ENCODE measurements at regions not wholly inside any gene's neighbourhood (a gene's known extent, or its start where the extent isn't known, plus 50 kb on each side); places are given as distances from the start of the nearest gene placed in this dataset.

DNA sequence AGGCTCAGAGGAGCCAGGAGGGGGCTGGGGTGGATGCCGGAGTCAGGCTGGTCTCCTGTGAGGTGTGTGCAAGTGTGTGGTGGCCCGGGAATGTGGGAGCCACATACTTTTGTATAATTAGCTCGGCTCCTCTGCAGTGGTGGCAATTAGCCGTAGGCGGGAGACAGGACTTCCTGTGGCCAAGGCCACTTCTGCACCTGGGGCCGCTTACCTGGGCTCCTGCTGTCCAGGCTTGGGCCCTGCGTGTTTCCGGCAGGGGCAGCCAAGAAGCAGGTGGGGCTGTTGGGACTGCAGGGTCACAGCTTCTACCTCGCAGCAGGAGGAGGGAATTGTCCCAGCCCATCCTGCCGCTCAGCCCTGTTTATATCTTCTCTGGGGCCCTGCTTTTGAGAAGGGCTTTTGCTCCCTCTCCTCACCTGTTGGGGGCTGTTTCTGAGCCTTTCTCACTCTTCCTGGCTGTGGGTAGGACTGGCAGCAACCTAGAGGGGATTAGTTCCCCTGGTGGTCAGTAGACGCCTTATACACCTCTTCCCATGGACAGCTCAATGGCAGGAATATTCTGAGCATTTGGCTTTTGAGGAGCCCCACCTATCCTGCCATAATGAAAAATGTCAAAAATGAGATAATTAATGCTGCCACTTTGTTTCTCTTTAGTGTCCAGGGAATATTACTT is 145.4 kb upstream of the PITX1 start:
- SMC1A ChIA-PET (ENCODE audit: uncharacterized antibody, unreplicated experiment), result no interaction called here
- Histone ChIP-seq H4K20me1 (ENCODE audit: control insufficient read depth, insufficient read depth) (no peaks in the 10 kb centered on the region), H3K27ac (ENCODE audit: control insufficient read depth, insufficient read depth) (no peak overlapping the region), H3K27me3 (replicated peaks in 1 of 2; ENCODE audit: control insufficient read depth in 2 of 2, insufficient read depth in 2 of 2, low read length in 1 of 2) (peaks cover 0 to 2% of the 10 kb centered on the region in 2 experiments; a peak in 2 of 4 replicates), H3K4me2 (ENCODE audit: control insufficient read depth, insufficient read depth) (no peak overlapping the region), H3K4me3 (no peak overlapping the region), H3K9me3 (replicated peaks; ENCODE audit: control insufficient read depth, insufficient read depth, low read length) (no peaks in the 10 kb centered on the region), H3K4me1 (ENCODE audit: control insufficient read depth, insufficient read depth, low read length) (no peaks in the 10 kb centered on the region), H2AFZ (ENCODE audit: control insufficient read depth, low read depth, low read length) (no peak overlapping the region), H3K36me3 (ENCODE audit: control insufficient read depth in 2 of 2, insufficient read depth in 2 of 2, low read length in 1 of 2) (no peaks in the 10 kb centered on the region), H3K9ac (ENCODE audit: control insufficient read depth, insufficient read depth, low read length) (no peak overlapping the region), H3K79me2 (ENCODE audit: control insufficient read depth, insufficient read depth, low read length) (no peaks in the 10 kb centered on the region)
- BruUV-seq (replicated peaks), result no TSS peak
- intact Hi-C loops (cut with micrococcal nuclease; ENCODE audit: unreplicated experiment) (no loop called here), in situ Hi-C loops (cut with MboI) (loop anchor here (25.0 kb wide), 1 partner anchor 442 kb away; the partner anchor contains the start of gene CAMLG)
- TF ChIP-seq ZZZ3 (IDR thresholded peaks at IDR 0.05; ENCODE audit: control insufficient read depth, insufficient read length, low read depth) (no peak), TCF7 (IDR thresholded peaks at IDR 0.05; ENCODE audit: borderline replicate concordance) (no peak)
- RAD21 ChIA-PET (ENCODE audit: unreplicated experiment), result no interaction called here
- 38% methylated on average over 11 of the region's 11 CpGs for WGBS (ENCODE audit: insufficient coverage, insufficient replicate concordance, low lambda C conversion rate, missing lambda C conversion rate)
- CTCF ChIA-PET, result interaction anchor here (1.0 kb wide), 1 partner anchor 13 kb away, joined by 3 read pairs; no protein-coding TSS in a partner anchor
- ATAC-seq (no peak), DNase-seq (ENCODE audit: low read depth, low spot score) (no peak), FAIRE-seq (no peak)
- POLR2A ChIA-PET, result no interaction called here

DNA sequence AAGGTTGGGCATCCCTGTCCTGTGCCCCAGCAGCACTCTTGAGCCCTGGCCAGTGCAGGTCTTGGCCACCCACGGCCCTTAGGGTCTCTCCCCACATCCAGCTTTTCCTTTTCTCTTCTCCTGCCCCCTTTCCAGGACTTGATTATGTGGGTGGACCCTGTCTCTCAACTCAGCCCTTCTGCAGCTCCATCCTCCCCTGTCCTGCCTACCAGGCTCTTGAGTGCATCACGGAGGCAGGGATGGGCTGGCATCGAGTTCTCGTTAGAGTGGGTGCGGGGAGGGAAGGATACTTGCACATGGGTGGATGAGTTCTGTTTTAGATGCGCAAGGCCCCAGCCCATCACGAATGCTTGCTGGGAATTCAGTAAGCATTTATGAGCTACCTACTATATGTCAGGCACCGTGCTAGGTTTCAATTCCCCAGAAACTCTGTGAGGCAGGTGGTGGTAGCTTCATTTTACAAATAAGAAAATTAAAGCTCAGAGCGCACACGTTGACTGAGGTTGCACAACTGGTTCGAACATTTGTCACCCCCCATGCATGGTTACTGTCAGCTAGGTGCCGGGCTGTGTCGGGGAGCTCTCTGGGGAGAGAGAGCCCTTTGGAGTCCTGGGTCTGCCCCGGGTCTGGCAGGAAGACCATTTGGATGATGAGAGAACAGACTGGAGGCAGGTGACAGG is 144.6 kb upstream of the PITX1 start:
- ChIA-PET POLR2A (no interaction called here), CTCF (interaction anchor here (1.0 kb wide), 1 partner anchor 14 kb away, joined by 3 read pairs; no protein-coding TSS in a partner anchor), RAD21 (ENCODE audit: unreplicated experiment) (no interaction called here), SMC1A (ENCODE audit: uncharacterized antibody, unreplicated experiment) (no interaction called here)
- WGBS (ENCODE audit: insufficient coverage, insufficient replicate concordance, low lambda C conversion rate, missing lambda C conversion rate), result 36% methylated on average over 14 of the region's 14 CpGs
- Histone ChIP-seq H3K79me2 (ENCODE audit: control insufficient read depth, insufficient read depth, low read length) (no peaks in the 10 kb centered on the region), H3K4me2 (ENCODE audit: control insufficient read depth, insufficient read depth) (no peak overlapping the region), H3K27ac (ENCODE audit: control insufficient read depth, insufficient read depth) (no peak overlapping the region), H3K4me1 (ENCODE audit: control insufficient read depth, insufficient read depth, low read length) (no peaks in the 10 kb centered on the region), H4K20me1 (ENCODE audit: control insufficient read depth, insufficient read depth) (no peaks in the 10 kb centered on the region), H3K9ac (ENCODE audit: control insufficient read depth, insufficient read depth, low read length) (no peak overlapping the region), H3K36me3 (ENCODE audit: control insufficient read depth in 2 of 2, insufficient read depth in 2 of 2, low read length in 1 of 2) (no peaks in the 10 kb centered on the region), H2AFZ (ENCODE audit: control insufficient read depth, low read depth, low read length) (no peak overlapping the region), H3K9me3 (replicated peaks; ENCODE audit: control insufficient read depth, insufficient read depth, low read length) (no peaks in the 10 kb centered on the region), H3K4me3 (no peak overlapping the region), H3K27me3 (replicated peaks in 1 of 2; ENCODE audit: control insufficient read depth in 2 of 2, insufficient read depth in 2 of 2, low read length in 1 of 2) (peaks cover 0 to 2% of the 10 kb centered on the region in 2 experiments; a peak in 2 of 4 replicates)
- FAIRE-seq, result no peak
- no peak for DNase-seq (ENCODE audit: low read depth, low spot score)
- in situ Hi-C loops (cut with MboI), result loop anchor here (25.0 kb wide), 1 partner anchor 441 kb away; the partner anchor contains the start of gene CAMLG
- no peak for ATAC-seq
- BruUV-seq (replicated peaks), result no TSS peak
- intact Hi-C loops (cut with micrococcal nuclease; ENCODE audit: unreplicated experiment), result no loop called here
- TF ChIP-seq ZNF274 (IDR thresholded peaks at IDR 0.05; ENCODE audit: insufficient read depth, insufficient read length) (no peak), POLR2AphosphoS5 (IDR thresholded peaks at IDR 0.05; ENCODE audit: low read length) (no peak), PAX5 (IDR thresholded peaks at IDR 0.05; ENCODE audit: borderline replicate concordance, low read depth, low read length) (no peak), RAD21 (IDR thresholded peaks at IDR 0.05; ENCODE audit: insufficient read depth, low read depth, low read length) (no peak), WRNIP1 (IDR thresholded peaks at IDR 0.05; ENCODE audit: borderline replicate concordance, low read depth, low read length) (no peak), RBBP5 (conservative IDR thresholded peaks at IDR 0.05) (no peak), GATAD2B (conservative IDR thresholded peaks at IDR 0.05; ENCODE audit: low read depth) (no peak), LARP7 (IDR thresholded peaks at IDR 0.05) (no peak), RFX5 (IDR thresholded peaks at IDR 0.05; ENCODE audit: low read depth, low read length) (no peak), MYB (IDR thresholded peaks at IDR 0.05; ENCODE audit: borderline replicate concordance, low read depth, low read length) (no peak), TCF3 (IDR thresholded peaks at IDR 0.05; ENCODE audit: borderline replicate concordance, insufficient read depth, low read depth, low read length) (no peak), ZNF24 (IDR thresholded peaks at IDR 0.05) (no peak), PAX8 (IDR thresholded peaks at IDR 0.05) (no peak), ZSCAN29 (IDR thresholded peaks at IDR 0.05) (no peak)
- TF ChIP-seq, protein P1, sequence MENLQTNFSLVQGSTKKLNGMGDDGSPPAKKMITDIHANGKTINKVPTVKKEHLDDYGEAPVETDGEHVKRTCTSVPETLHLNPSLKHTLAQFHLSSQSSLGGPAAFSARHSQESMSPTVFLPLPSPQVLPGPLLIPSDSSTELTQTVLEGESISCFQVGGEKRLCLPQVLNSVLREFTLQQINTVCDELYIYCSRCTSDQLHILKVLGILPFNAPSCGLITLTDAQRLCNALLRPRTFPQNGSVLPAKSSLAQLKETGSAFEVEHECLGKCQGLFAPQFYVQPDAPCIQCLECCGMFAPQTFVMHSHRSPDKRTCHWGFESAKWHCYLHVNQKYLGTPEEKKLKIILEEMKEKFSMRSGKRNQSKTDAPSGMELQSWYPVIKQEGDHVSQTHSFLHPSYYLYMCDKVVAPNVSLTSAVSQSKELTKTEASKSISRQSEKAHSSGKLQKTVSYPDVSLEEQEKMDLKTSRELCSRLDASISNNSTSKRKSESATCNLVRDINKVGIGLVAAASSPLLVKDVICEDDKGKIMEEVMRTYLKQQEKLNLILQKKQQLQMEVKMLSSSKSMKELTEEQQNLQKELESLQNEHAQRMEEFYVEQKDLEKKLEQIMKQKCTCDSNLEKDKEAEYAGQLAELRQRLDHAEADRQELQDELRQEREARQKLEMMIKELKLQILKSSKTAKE (IDR thresholded peaks at IDR 0.05; ENCODE audit: low read depth, poor library complexity, severe bottlenecking), result no peak
